HEK293T (cell line): ENCODE measurements at regions not wholly inside any gene's neighbourhood (a gene's known extent, or its start where the extent isn't known, plus 50 kb on each side); places are given as distances from the start of the nearest gene placed in this dataset.

Experiments used
- CTCF ChIA-PET: fragments of 350-600 bp; formaldehyde crosslinking; extraction: SDS; loops from one replicate; lab custom pipeline; 2021; ENCODE audit warnings: antibody characterized with exemption, inconsistent platforms; lab: Yijun Ruan, JAX
- POLR2A ChIA-PET: fragments of 350-600 bp; formaldehyde crosslinking; extraction: SDS; loops from one replicate; lab custom pipeline; 2020; ENCODE audit warnings: antibody characterized with exemption, inconsistent platforms; lab: Yijun Ruan, JAX
- DNase-seq: peaks from one replicate; pipeline ENCODE4 v3.0.0; 2012; ENCODE audit warnings: mixed read lengths; ENCODE audit errors: extremely low spot score
- ARNT ChIP-seq: fragments of 450-650 bp; IDR thresholded peaks from 2 replicates; pipeline ENCODE4 v1.6.1; 2017; ENCODE audit warnings: mild to moderate bottlenecking
- BHLHE40 ChIP-seq: fragments of 450-650 bp; IDR thresholded peaks from 2 replicates; pipeline ENCODE4 v1.6.1; 2016; ENCODE audit warnings: mild to moderate bottlenecking, moderate library complexity, borderline replicate concordance
- CTBP1 ChIP-seq: fragments of 450-650 bp; IDR thresholded peaks from 2 replicates; pipeline ENCODE4 v1.6.1; 2016; ENCODE audit warnings: borderline replicate concordance
- ELF4 ChIP-seq: fragments of 450-650 bp; IDR thresholded peaks from 2 replicates; pipeline ENCODE4 v1.6.1; 2017; ENCODE audit warnings: antibody characterized with exemption
- FOXA1 ChIP-seq: fragments of 450-650 bp; IDR thresholded peaks from 2 replicates; pipeline ENCODE4 v1.6.1; 2016; ENCODE audit warnings: mild to moderate bottlenecking
- FOXK2 ChIP-seq: fragments of 450-650 bp; IDR thresholded peaks from 2 replicates; pipeline ENCODE4 v1.6.1; 2016; ENCODE audit warnings: mild to moderate bottlenecking
- FOXM1 ChIP-seq: fragments of 450-650 bp; IDR thresholded peaks from 2 replicates; pipeline ENCODE4 v1.6.1; 2017; ENCODE audit warnings: mild to moderate bottlenecking, borderline replicate concordance
- HDGF ChIP-seq: fragments of 450-650 bp; IDR thresholded peaks from 2 replicates; pipeline ENCODE4 v1.6.1; 2017; ENCODE audit warnings: antibody characterized with exemption, borderline replicate concordance
- L3MBTL2 ChIP-seq: fragments of 450-650 bp; conservative IDR thresholded peaks from 2 replicates; pipeline ENCODE4 v1.6.1; 2016; ENCODE audit warnings: mild to moderate bottlenecking
- LEF1 ChIP-seq: fragments of 450-650 bp; IDR thresholded peaks from 2 replicates; pipeline ENCODE4 v1.6.1; 2017; ENCODE audit warnings: mild to moderate bottlenecking, borderline replicate concordance
- NFRKB ChIP-seq: fragments of 450-650 bp; IDR thresholded peaks from 2 replicates; pipeline ENCODE4 v1.6.1; 2016; ENCODE audit warnings: mild to moderate bottlenecking, moderate library complexity
- SP1 ChIP-seq: fragments of 450-650 bp; IDR thresholded peaks from 2 replicates; pipeline ENCODE4 v1.6.1; 2017
- SUZ12 ChIP-seq: fragments of 450-650 bp; IDR thresholded peaks from 2 replicates; pipeline ENCODE4 v1.6.1; 2016; ENCODE audit warnings: mild to moderate bottlenecking
- TARDBP ChIP-seq: fragments of 450-650 bp; IDR thresholded peaks from 2 replicates; pipeline ENCODE4 v1.6.1; 2016
- ZNF384 ChIP-seq: fragments of 450-650 bp; IDR thresholded peaks from 2 replicates; pipeline ENCODE4 v1.6.1; 2016
- TF ChIP-seq, protein P1 (sequence below): fragments of 450-650 bp; IDR thresholded peaks from 2 replicates; pipeline ENCODE4 v1.6.1; 2016

DNA sequence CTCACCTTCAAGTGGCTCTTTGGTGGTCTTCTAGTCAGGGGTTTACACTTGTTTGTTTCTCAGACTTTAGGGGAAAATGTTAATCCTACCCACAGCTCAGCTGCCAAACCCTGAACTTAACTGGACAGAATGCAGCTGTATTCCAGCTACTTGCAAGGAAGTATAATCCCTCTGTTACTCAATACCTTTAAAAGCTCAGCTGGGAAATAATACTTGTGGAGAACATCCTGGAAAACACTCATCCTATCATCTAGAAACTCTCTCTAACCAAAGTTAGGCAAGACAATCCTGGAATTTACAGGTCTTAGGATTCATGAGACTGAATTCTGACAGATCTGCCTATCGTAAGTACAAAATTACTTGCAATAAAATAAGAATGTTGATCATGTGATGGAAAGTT lies 404.1 kb downstream of the ADAMTS20 start:
- CTCF ChIA-PET: no interaction called here
- POLR2A ChIA-PET: no interaction called here
- DNase-seq: no peak

DNA sequence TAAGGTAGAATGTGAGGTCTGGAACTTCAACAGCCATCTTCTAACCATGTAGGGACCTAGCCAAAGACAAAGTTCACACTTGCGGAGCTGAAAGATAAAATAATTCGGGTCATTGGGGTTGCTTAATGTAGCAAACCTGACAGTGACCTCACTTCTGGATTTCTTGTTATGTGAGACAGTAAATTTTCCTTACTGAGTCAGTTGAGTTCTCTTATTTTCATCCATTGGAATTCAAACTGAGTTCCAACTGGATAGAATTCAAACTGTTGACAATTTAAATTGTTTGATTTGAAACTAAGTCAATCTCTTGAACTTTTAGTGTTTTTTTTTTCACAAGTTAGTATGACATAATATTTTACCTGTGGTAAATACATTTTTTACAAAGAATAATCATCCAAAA lies 406.5 kb downstream of the ADAMTS20 start:
- DNase-seq: no peak
- ChIA-PET CTCF (interaction anchor here (0.6 kb wide), 1 partner anchor 145 kb away, joined by 4 read pairs; no protein-coding TSS in a partner anchor), POLR2A (no interaction called here)
- TF ChIP-seq TARDBP (no peak), HDGF (no peak), ARNT (no peak), ZNF384 (no peak), BHLHE40 (no peak)

More for the DNA sequence above, 404.1 kb downstream of the ADAMTS20 start:
- TF ChIP-seq FOXA1: no peak
- TF ChIP-seq FOXK2: no peak
- TF ChIP-seq ELF4: no peak
- no peak for TF ChIP-seq TARDBP
- no peak for TF ChIP-seq NFRKB
- TF ChIP-seq CTBP1: no peak
- TF ChIP-seq L3MBTL2: no peak
- TF ChIP-seq ARNT: no peak
- TF ChIP-seq BHLHE40: no peak
- TF ChIP-seq LEF1: no peak
- TF ChIP-seq ZNF384: no peak

DNA sequence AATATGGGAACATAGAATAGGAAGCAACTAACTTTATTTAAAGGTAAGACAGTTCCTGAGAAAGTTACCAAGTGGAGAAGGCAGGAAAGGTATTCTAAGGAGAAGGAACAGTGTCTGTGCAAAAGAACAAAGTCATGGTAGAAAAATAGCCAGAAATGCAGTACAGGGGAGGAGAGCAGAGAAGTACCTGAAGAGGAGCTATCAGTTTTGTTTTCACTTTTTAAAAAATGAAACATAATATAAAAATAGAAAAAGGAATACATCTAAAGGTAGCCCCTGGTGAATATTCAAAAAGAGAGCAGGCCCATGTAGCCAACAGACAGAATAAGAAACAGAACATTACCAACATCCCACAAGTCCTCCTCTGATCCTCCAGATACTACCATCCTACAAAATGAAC lies 408.7 kb downstream of the ADAMTS20 start:
- DNase-seq: no peak
- ChIA-PET CTCF (no interaction called here), POLR2A (no interaction called here)
- TF ChIP-seq FOXM1 (no peak), SP1 (no peak), ARNT (no peak), HDGF (no peak), ZNF384 (no peak), ELF4 (no peak), L3MBTL2 (no peak), LEF1 (no peak), FOXA1 (no peak), CTBP1 (no peak)
- TF ChIP-seq, protein P1, sequence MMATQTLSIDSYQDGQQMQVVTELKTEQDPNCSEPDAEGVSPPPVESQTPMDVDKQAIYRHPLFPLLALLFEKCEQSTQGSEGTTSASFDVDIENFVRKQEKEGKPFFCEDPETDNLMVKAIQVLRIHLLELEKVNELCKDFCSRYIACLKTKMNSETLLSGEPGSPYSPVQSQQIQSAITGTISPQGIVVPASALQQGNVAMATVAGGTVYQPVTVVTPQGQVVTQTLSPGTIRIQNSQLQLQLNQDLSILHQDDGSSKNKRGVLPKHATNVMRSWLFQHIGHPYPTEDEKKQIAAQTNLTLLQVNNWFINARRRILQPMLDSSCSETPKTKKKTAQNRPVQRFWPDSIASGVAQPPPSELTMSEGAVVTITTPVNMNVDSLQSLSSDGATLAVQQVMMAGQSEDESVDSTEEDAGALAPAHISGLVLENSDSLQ: no peak

DNA sequence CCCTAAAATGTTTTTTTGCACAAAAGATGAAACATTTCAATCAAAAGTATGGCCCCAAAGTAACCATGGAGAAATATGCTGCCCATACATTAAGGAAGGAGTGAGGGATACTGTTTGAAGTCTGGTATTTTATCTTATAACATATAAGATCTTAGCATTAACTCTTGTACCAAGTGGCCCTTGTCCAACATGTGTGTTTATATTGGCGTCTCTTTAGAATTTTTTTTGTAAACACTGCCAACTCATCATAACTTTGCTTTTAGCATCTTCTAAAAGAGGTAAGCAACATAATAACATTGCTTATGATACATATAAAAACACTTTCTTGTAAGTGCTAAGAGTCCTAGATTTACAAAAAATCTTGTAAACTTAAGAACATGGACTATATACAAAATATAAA lies 419.7 kb downstream of the ADAMTS20 start:
- DNase-seq: no peak
- TF ChIP-seq ELF4 (no peak), SUZ12 (no peak), SP1 (no peak), CTBP1 (no peak), FOXM1 (no peak), FOXA1 (no peak), NFRKB (no peak), BHLHE40 (no peak), ARNT (no peak), HDGF (no peak), LEF1 (no peak), L3MBTL2 (no peak)
- TF ChIP-seq, protein P1: no peak
- POLR2A ChIA-PET: no interaction called here
- CTCF ChIA-PET: no interaction called here

DNA sequence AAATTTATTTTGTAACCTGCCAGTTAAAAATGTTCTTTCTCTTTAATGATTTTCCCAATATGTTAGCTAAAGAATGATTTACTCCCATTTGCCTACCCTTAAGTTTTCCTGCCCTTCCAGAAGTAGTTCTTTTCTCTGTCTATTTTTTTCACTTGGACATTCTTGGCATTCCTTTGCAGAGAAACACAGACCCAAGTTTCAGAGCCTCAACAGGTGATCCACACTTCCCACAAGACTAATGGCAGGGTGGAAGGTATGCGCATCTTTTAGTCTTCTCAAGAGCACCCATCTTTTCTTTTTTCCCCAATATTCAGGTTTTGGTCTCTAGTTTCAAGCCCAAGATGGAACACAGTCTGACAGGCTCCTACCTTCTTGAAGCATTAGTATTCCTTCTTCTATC lies 420.7 kb downstream of the ADAMTS20 start:
- POLR2A ChIA-PET: no interaction called here
- CTCF ChIA-PET: no interaction called here
- DNase-seq: no peak
- TF ChIP-seq LEF1 (no peak), FOXK2 (no peak), SUZ12 (no peak), FOXA1 (no peak), BHLHE40 (no peak), ZNF384 (no peak), FOXM1 (no peak), ELF4 (no peak), L3MBTL2 (no peak), CTBP1 (no peak), SP1 (no peak), NFRKB (no peak), TARDBP (no peak), ARNT (no peak), HDGF (no peak)
- TF ChIP-seq, protein P1: no peak

DNA sequence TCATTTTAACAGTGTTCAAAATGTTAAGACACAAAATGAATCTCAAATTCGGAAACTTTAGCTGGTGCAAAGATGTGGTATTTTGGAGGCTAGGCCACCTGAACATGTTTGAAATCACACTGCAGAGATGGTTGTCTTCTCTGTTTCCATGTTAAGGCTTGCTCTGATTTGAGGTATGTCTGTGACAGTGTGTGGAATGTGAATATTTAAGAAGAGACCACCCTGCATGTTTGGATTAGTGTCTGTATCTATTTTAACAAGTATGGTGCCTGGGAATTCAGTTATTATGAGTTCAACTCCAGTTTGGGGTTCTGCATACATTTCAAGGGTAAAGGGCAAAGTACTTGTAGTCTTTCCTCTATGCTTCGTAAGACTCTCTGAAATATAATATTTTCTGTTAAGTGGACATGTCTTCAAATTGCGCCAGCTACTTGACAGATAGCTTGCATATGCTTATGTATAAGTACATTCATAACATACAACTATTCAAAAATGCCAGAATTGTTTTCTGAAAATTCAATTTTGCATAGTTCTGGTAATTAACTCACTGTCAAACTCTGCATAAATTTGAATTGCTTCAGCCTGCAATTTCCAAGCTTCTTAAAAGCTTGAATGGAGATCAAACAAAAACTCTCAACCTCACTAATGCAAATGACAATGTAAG lies 424.0 kb downstream of the ADAMTS20 start:
- CTCF ChIA-PET: no interaction called here
- POLR2A ChIA-PET: interaction anchor here (0.8 kb wide), 1 partner anchor 8 kb away, joined by 3 read pairs; no protein-coding TSS in a partner anchor
- DNase-seq: no peak
- TF ChIP-seq FOXA1 (no peak), ARNT (no peak)
